Coronary artery (tissue), 2 donors: ENCODE measurements at regions not wholly inside any gene's neighbourhood (a gene's known extent, or its start where the extent isn't known, plus 50 kb on each side); places are given as distances from the start of the nearest gene placed in this dataset.

Source experiments
- DNase-seq: peaks from one replicate; pipeline ENCODE4 v3.0.0-alpha.2; 2017; ENCODE audit warnings: low spot score
- H3K27ac ChIP-seq, 2 donors: fragments of 200-600 bp; sonication (generic); one replicate each; pipeline ENCODE4 v1.5.1; 2016 to 2019
- H3K4me3 ChIP-seq: fragments of 200-600 bp; sonication (generic); 2 replicates; pipeline ENCODE4 v1.5.1; 2016; ENCODE audit warnings: mild to moderate bottlenecking, moderate library complexity
- CTCF ChIP-seq: fragments of 200-600 bp; sonication (generic); IDR thresholded peaks from one replicate; pipeline ENCODE4 v1.5.1; 2019; ENCODE audit warnings: antibody characterized with exemption

GRCh38 chr7:12517451-12517850 lies 53.1 kb upstream of the SCIN start:
- TF ChIP-seq CTCF = no peak
- H3K27ac ChIP-seq = no peak overlapping the region
- DNase-seq = no peak
- no peak overlapping the region for H3K4me3 ChIP-seq

GRCh38 chr7:12518920-12519681 lies 51.4 kb upstream of the SCIN start:
- no peak for TF ChIP-seq CTCF
- Histone ChIP-seq H3K27ac (no peak overlapping the region), H3K4me3 (no peak overlapping the region)
- no peak for DNase-seq

GRCh38 chr7:12519682-12520009 lies 50.9 kb upstream of the SCIN start:
- Histone ChIP-seq H3K4me3 (no peak overlapping the region), H3K27ac (no peak overlapping the region)
- TF ChIP-seq CTCF = no peak
- no peak for DNase-seq
